Body of pancreas (tissue), 4 donors: ENCODE measurements at regions not wholly inside any gene's neighbourhood (a gene's known extent, or its start where the extent isn't known, plus 50 kb on each side); places are given as distances from the start of the nearest gene placed in this dataset.

Experiments
- CTCF ChIP-seq, 7 experiments: fragments of 450-650 bp in 4 of 7; fragments of 200-600 bp in 3 of 7; sonication (generic) in 3 of 7; IDR thresholded peaks; one replicate each; pipeline ENCODE4 v1.5.1; 2016 to 2019; ENCODE audit warnings: antibody characterized with exemption in 7 of 7
- POLR2A ChIP-seq, 3 donors: fragments of 450-650 bp; IDR thresholded peaks; one replicate each; pipeline ENCODE4 v1.6.1; 2016; ENCODE audit warnings: antibody characterized with exemption in 3 of 3, mild to moderate bottlenecking in 2 of 3

GRCh38 chr13:83214452-83214851, 667.8 kb downstream of the SLITRK1 start:
- TF ChIP-seq CTCF (IDR thresholded peaks at IDR 0.05) (no peak), POLR2A (IDR thresholded peaks at IDR 0.05) (no peak)
